Skeletal muscle tissue (tissue), 3 donors: ENCODE measurements at regions not wholly inside any gene's neighbourhood (a gene's known extent, or its start where the extent isn't known, plus 50 kb on each side); places are given as distances from the start of the nearest gene placed in this dataset.
"Not testable (repeated sequence)": the region's sequence is repeated elsewhere in the genome, so short reads cannot be mapped to it uniquely, and the experiment has no call there.

Experiments used
- H3K27ac ChIP-seq: one replicate; pipeline ENCODE4 v1.7.0; 2013; ENCODE audit warnings: mild to moderate bottlenecking, low read depth, low read length, inconsistent platforms
- H3K27me3 ChIP-seq, 3 donors: one replicate each; pipeline ENCODE4 v1.7.0; 2013; ENCODE audit warnings: low read length in 3 of 3; ENCODE audit not compliant: control insufficient read depth in 3 of 3, insufficient read depth in 3 of 3
- H3K36me3 ChIP-seq, 3 donors: one replicate each; pipeline ENCODE4 v1.7.0; 2013; ENCODE audit warnings: low read length in 3 of 3; ENCODE audit not compliant: control insufficient read depth in 3 of 3, insufficient read depth in 3 of 3
- H3K4me1 ChIP-seq, 3 donors: one replicate each; pipeline ENCODE4 v1.7.0; 2013; ENCODE audit warnings: low read length in 3 of 3, mild to moderate bottlenecking in 3 of 3; ENCODE audit not compliant: control insufficient read depth in 3 of 3, insufficient read depth in 3 of 3
- H3K4me3 ChIP-seq, 3 donors: one replicate each; pipeline ENCODE4 v1.7.0; 2013; ENCODE audit warnings: low read length in 3 of 3
- H3K9ac ChIP-seq, 3 donors: one replicate each; pipeline ENCODE4 v1.7.0; 2013; ENCODE audit warnings: low read length in 3 of 3, mild to moderate bottlenecking in 3 of 3, moderate library complexity in 2 of 3, low read depth in 1 of 3
- H3K9me3 ChIP-seq, 3 donors: one replicate each; pipeline ENCODE4 v1.7.0; 2013; ENCODE audit warnings: low read length in 3 of 3; ENCODE audit not compliant: control insufficient read depth in 3 of 3
- donor health status: Osteomylitis.

- H3K36me3 ChIP-seq, H3K9me3 ChIP-seq, H3K27me3 ChIP-seq, H3K4me3 ChIP-seq, H3K4me1 ChIP-seq, H3K27ac ChIP-seq, H3K9ac ChIP-seq: not testable (repeated sequence)
These were observed 344.1 kb upstream of the ZNF32 start for GRCh38 chr10:43992816-43993215.

- H3K4me3 ChIP-seq: no peak overlapping the region
- no peak overlapping the region for H3K27ac ChIP-seq
- no peaks in the 10 kb centered on the region for H3K27me3 ChIP-seq
- H3K36me3 ChIP-seq: no peaks in the 10 kb centered on the region
- H3K9me3 ChIP-seq: peaks cover 0 to 3% (median 3%) of the 10 kb centered on the region in 3 donors
- no peaks in the 10 kb centered on the region for H3K4me1 ChIP-seq
- H3K9ac ChIP-seq: no peak overlapping the region
These were observed 337.7 kb upstream of the ZNF32 start for GRCh38 chr10:43986374-43986773.

GRCh38 chr10:43985941-43986340, 337.3 kb upstream of the ZNF32 start:
- Histone ChIP-seq H3K9ac (no peak overlapping the region), H3K36me3 (no peaks in the 10 kb centered on the region), H3K27me3 (no peaks in the 10 kb centered on the region), H3K4me3 (no peak overlapping the region), H3K27ac (no peak overlapping the region), H3K4me1 (no peaks in the 10 kb centered on the region), H3K9me3 (peaks cover 0 to 3% (median 3%) of the 10 kb centered on the region in 3 donors)

- Histone ChIP-seq H3K4me1 (peaks cover 5 to 8% (median 7%) of the 10 kb centered on the region in 3 donors), H3K9ac (no peak overlapping the region), H3K36me3 (no peaks in the 10 kb centered on the region), H3K4me3 (no peak overlapping the region), H3K27me3 (no peaks in the 10 kb centered on the region), H3K9me3 (peaks cover 0 to 3% (median 2%) of the 10 kb centered on the region in 3 donors), H3K27ac (no peak overlapping the region)
These were observed 335.2 kb upstream of the ZNF32 start for GRCh38 chr10:43983856-43984271.

- Histone ChIP-seq H3K4me3 (no peak overlapping the region), H3K9ac (no peak overlapping the region), H3K27me3 (no peaks in the 10 kb centered on the region), H3K36me3 (no peaks in the 10 kb centered on the region), H3K4me1 (peaks cover 5 to 8% (median 7%) of the 10 kb centered on the region in 3 donors), H3K27ac (no peak overlapping the region), H3K9me3 (peaks cover 0 to 3% (median 0%) of the 10 kb centered on the region in 3 donors)
These were observed 334.7 kb upstream of the ZNF32 start for GRCh38 chr10:43983405-43983804.

- Histone ChIP-seq H3K4me3 (no peak overlapping the region), H3K27me3 (no peaks in the 10 kb centered on the region), H3K9me3 (peaks cover 0 to 3% (median 0%) of the 10 kb centered on the region in 3 donors), H3K36me3 (no peaks in the 10 kb centered on the region), H3K27ac (no peak overlapping the region), H3K9ac (no peak overlapping the region), H3K4me1 (peaks cover 5 to 8% (median 7%) of the 10 kb centered on the region in 3 donors)
These were observed 333.6 kb upstream of the ZNF32 start for GRCh38 chr10:43982250-43982649.

- Histone ChIP-seq H3K27ac (no peak overlapping the region), H3K9ac (no peak overlapping the region), H3K4me1 (peaks cover 5 to 8% (median 7%) of the 10 kb centered on the region in 3 donors), H3K9me3 (no peaks in the 10 kb centered on the region), H3K4me3 (no peak overlapping the region), H3K27me3 (no peaks in the 10 kb centered on the region), H3K36me3 (no peaks in the 10 kb centered on the region)
These were observed 333.0 kb upstream of the ZNF32 start for GRCh38 chr10:43981696-43982095.

- no peak overlapping the region for H3K27ac ChIP-seq
These were observed 332.6 kb upstream of the ZNF32 start for GRCh38 chr10:43981232-43981631.

GRCh38 chr10:43980715-43981114, 332.0 kb upstream of the ZNF32 start:
- Histone ChIP-seq H3K4me3 (no peak overlapping the region), H3K27me3 (no peaks in the 10 kb centered on the region), H3K4me1 (peaks cover 5 to 8% (median 7%) of the 10 kb centered on the region in 3 donors), H3K9ac (no peak overlapping the region), H3K36me3 (no peaks in the 10 kb centered on the region), H3K27ac (no peak overlapping the region), H3K9me3 (no peaks in the 10 kb centered on the region)

More at GRCh38 chr10:43981232-43981631, 332.6 kb upstream of the ZNF32 start:
- no peaks in the 10 kb centered on the region for H3K9me3 ChIP-seq
- H3K27me3 ChIP-seq: no peaks in the 10 kb centered on the region
- no peak overlapping the region for H3K9ac ChIP-seq
- H3K4me1 ChIP-seq: peaks cover 5 to 8% (median 7%) of the 10 kb centered on the region in 3 donors
- no peak overlapping the region for H3K4me3 ChIP-seq
- H3K36me3 ChIP-seq: no peaks in the 10 kb centered on the region

- Histone ChIP-seq H3K9me3 (no peaks in the 10 kb centered on the region), H3K9ac (no peak overlapping the region), H3K27me3 (no peaks in the 10 kb centered on the region), H3K4me3 (no peak overlapping the region), H3K36me3 (no peaks in the 10 kb centered on the region), H3K4me1 (peaks cover 5 to 8% (median 7%) of the 10 kb centered on the region in 3 donors), H3K27ac (no peak overlapping the region)
These were observed 331.6 kb upstream of the ZNF32 start for GRCh38 chr10:43980313-43980712.
